GM12878 (cell line): ENCODE measurements at regions not wholly inside any gene's neighbourhood (a gene's known extent, or its start where the extent isn't known, plus 50 kb on each side); places are given as distances from the start of the nearest gene placed in this dataset.

ENCODE experiments used
- ATAC-seq: fragments of 200-7000 bp; cut with Tn5 transposase; 3 replicates; pipeline ENCODE4 v1.9.1; 2020; ENCODE audit warnings: mild to moderate bottlenecking, moderate library complexity
- BruUV-seq: library from RNA; stranded (reverse); fragments of 400-500 nt; replicated peaks from 2 replicates; lab custom pipeline; 2021; lab: Mats Ljungman, UMichigan
- CTCF ChIA-PET: fragments of 300-600 bp; sonication (Branson Sonifier 250); formaldehyde crosslinking; extraction: SDS; loops from one replicate; lab custom pipeline; 2021; ENCODE audit warnings: inconsistent platforms; lab: Yijun Ruan, JAX
- POLR2A ChIA-PET: fragments of 350-600 bp; formaldehyde crosslinking; extraction: SDS; loops from one replicate; lab custom pipeline; 2021; ENCODE audit warnings: inconsistent platforms; lab: Charles Lee
- RAD21 ChIA-PET: fragments of 300-600 bp; sonication (Branson Sonifier 250); formaldehyde crosslinking; loops from one replicate; lab custom pipeline; 2023; ENCODE audit warnings: antibody characterized with exemption; ENCODE audit not compliant: unreplicated experiment; lab: Charles Lee
- SMC1A ChIA-PET: fragments of 300-600 bp; sonication (Branson Sonifier 250); formaldehyde crosslinking; loops from one replicate; lab custom pipeline; 2023; ENCODE audit not compliant: unreplicated experiment, uncharacterized antibody; lab: Charles Lee
- DNase-seq: peaks from one replicate; pipeline ENCODE4 v3.0.0-alpha.2; 2011; ENCODE audit warnings: low read depth, low spot score
- FAIRE-seq: peaks from 3 replicates; lab custom pipeline; 2011; peaks lifted over from hg19 to GRCh38; lab: Jason Lieb, UNC
- H2AFZ ChIP-seq: 2 replicates; pipeline ENCODE4 v1.6.0; 2011; ENCODE audit warnings: low read depth, low read length, control low read depth; ENCODE audit not compliant: control insufficient read depth
- H3K27ac ChIP-seq: 2 replicates; pipeline ENCODE4 v1.5.1; 2011; ENCODE audit warnings: control low read depth; ENCODE audit not compliant: control insufficient read depth, insufficient read depth
- H3K27me3 ChIP-seq, 2 experiments: replicated peaks in 1 of 2; 2 replicates each; pipeline versions ENCODE4 v1.6.0 to v1.6.1; 2011; ENCODE audit warnings: low read length in 1 of 2; ENCODE audit not compliant: control insufficient read depth in 2 of 2, insufficient read depth in 2 of 2
- H3K36me3 ChIP-seq, 2 experiments: 2 replicates each; pipeline ENCODE4 v1.5.1; 2011; ENCODE audit warnings: low read length in 1 of 2; ENCODE audit not compliant: control insufficient read depth in 2 of 2, insufficient read depth in 2 of 2
- H3K4me1 ChIP-seq: 2 replicates; pipeline ENCODE4 v1.6.1; 2011; ENCODE audit warnings: mild to moderate bottlenecking, low read length, moderate library complexity, mixed read lengths; ENCODE audit not compliant: control insufficient read depth, insufficient read depth
- H3K4me2 ChIP-seq: 2 replicates; pipeline ENCODE4 v1.6.0; 2011; ENCODE audit warnings: control low read depth; ENCODE audit not compliant: control insufficient read depth, insufficient read depth
- H3K4me3 ChIP-seq: fragments of 200-600 bp; sonication (generic); 2 replicates; pipeline ENCODE4 v1.5.1; 2016
- H3K79me2 ChIP-seq: 2 replicates; pipeline ENCODE4 v1.6.0; 2011; ENCODE audit warnings: low read length; ENCODE audit not compliant: control insufficient read depth, insufficient read depth
- H3K9ac ChIP-seq: 2 replicates; pipeline ENCODE4 v1.8.0; 2011; ENCODE audit warnings: low read length, control low read depth, mixed read lengths; ENCODE audit not compliant: control insufficient read depth, insufficient read depth
- H3K9me3 ChIP-seq: replicated peaks from 3 replicates; pipeline ENCODE4 v1.5.1; 2011; ENCODE audit warnings: mild to moderate bottlenecking, low read length; ENCODE audit not compliant: control insufficient read depth, insufficient read depth
- H4K20me1 ChIP-seq: 2 replicates; pipeline ENCODE4 v1.6.0; 2011; ENCODE audit not compliant: control insufficient read depth, insufficient read depth
- EGR1 ChIP-seq, 2 experiments: IDR thresholded peaks; 1 replicate in 1 of 2; 2 replicates in 1 of 2; pipeline ENCODE4 v1.6.1; 2011 to 2012; ENCODE audit warnings: low read depth in 2 of 2, low read length in 2 of 2, borderline replicate concordance in 1 of 2, mild to moderate bottlenecking in 1 of 2, moderate library complexity in 1 of 2
- ETV6 ChIP-seq, 2 experiments: fragments of 450-650 bp in 1 of 2; IDR thresholded peaks in 1 of 2; conservative IDR thresholded peaks in 1 of 2; 2 replicates each; pipeline ENCODE4 v1.6.1; 2014; ENCODE audit warnings: antibody characterized with exemption in 1 of 2, borderline replicate concordance in 1 of 2, low read depth in 1 of 2, mild to moderate bottlenecking in 1 of 2, moderate library complexity in 1 of 2
- NBN ChIP-seq: fragments of 450-650 bp; IDR thresholded peaks from 2 replicates; pipeline ENCODE4 v1.6.1; 2016
- NFIC ChIP-seq: IDR thresholded peaks from 2 replicates; pipeline ENCODE4 v1.6.1; 2012; ENCODE audit warnings: low read depth, mild to moderate bottlenecking, inconsistent platforms, low read length, moderate library complexity
- PRDM15 ChIP-seq: fragments of 450-650 bp; formaldehyde crosslinking; IDR thresholded peaks from 2 replicates; pipeline ENCODE4 v1.4.0; 2020; ENCODE audit warnings: mild to moderate bottlenecking, moderate library complexity
- SRF ChIP-seq, 2 experiments: IDR thresholded peaks; 2 replicates each; pipeline ENCODE4 v1.6.1; 2011; ENCODE audit warnings: low read depth in 2 of 2, low read length in 2 of 2, mild to moderate bottlenecking in 1 of 2, moderate library complexity in 1 of 2
- STAT1 ChIP-seq: fragments of 450-650 bp; conservative IDR thresholded peaks from 2 replicates; pipeline ENCODE4 v1.6.1; 2014; ENCODE audit warnings: antibody characterized with exemption, mild to moderate bottlenecking
- TCF7 ChIP-seq: IDR thresholded peaks from 2 replicates; pipeline ENCODE4 v1.6.1; 2014; ENCODE audit warnings: antibody characterized with exemption, borderline replicate concordance
- WRNIP1 ChIP-seq: IDR thresholded peaks from 2 replicates; pipeline ENCODE4 v1.6.1; 2011; ENCODE audit warnings: low read depth, low read length, improper control_type of control experiment, borderline replicate concordance
- ZBTB11 ChIP-seq: fragments of 450-650 bp; formaldehyde crosslinking; IDR thresholded peaks from 2 replicates; pipeline ENCODE4 v1.5.0; 2022; ENCODE audit warnings: mild to moderate bottlenecking, missing genetic modification characterization
- ZZZ3 ChIP-seq: IDR thresholded peaks from 2 replicates; pipeline ENCODE4 v1.6.1; 2011; ENCODE audit warnings: low read depth; ENCODE audit not compliant: control insufficient read depth, insufficient read length
- WGBS: methylation state at CpG from one replicate; pipeline ENCODE4 v1.1.6; 2016; ENCODE audit warnings: low lambda C conversion rate; ENCODE audit not compliant: insufficient replicate concordance, insufficient coverage; ENCODE audit errors: missing lambda C conversion rate; 5-methylcytosine and 5-hydroxymethylcytosine counted together
- in situ Hi-C: fragments of 300-500 bp; cut with MboI; formaldehyde crosslinking; loops from 9 replicates; pipeline ENCODE4 v1.14.3; 2018; ENCODE audit warnings: mixed read lengths
- intact Hi-C: fragments of 100-400 bp; cut with micrococcal nuclease; formaldehyde crosslinking; loops from one replicate; pipeline ENCODE4 v1.14.2; 2022; ENCODE audit not compliant: unreplicated experiment
- TF ChIP-seq, protein P1 (sequence below): IDR thresholded peaks from 2 replicates; pipeline ENCODE4 v1.6.1; 2011; ENCODE audit warnings: low read depth, low read length, improper control_type of control experiment, borderline replicate concordance
- TF ChIP-seq, protein P2 (sequence below): IDR thresholded peaks from 2 replicates; pipeline ENCODE4 v1.6.1; 2011; ENCODE audit warnings: borderline replicate concordance, low read depth, mild to moderate bottlenecking, moderate library complexity, mixed read lengths, low read length; ENCODE audit not compliant: insufficient read depth; ENCODE audit errors: extremely low read length

DNA sequence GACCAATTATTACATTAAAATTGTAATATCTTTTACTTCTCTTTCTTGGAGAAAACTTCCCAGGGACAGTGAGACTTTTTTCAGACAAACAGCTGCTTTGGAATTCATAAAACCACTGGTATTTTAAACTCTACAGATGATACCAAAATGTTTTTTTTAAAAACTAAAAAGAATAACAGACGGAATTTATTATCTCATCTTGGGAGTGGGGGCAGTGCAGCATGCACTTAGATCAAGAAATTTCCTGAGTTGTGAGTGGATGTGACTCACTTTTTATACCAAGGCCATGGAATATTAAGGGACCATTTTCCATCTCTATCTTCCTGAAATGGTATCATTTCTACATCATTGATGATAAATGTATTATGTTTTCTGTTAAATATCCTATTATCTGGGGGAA is 422.8 kb upstream of the HNRNPA3 start:
- in situ Hi-C loops (no loop called here), intact Hi-C loops (no loop called here)
- Histone ChIP-seq H3K27ac (no peak overlapping the region), H3K4me1 (no peaks in the 10 kb centered on the region), H3K9ac (no peak overlapping the region), H3K27me3 (no peaks in the 10 kb centered on the region), H3K4me3 (no peak overlapping the region), H3K9me3 (no peaks in the 10 kb centered on the region; the same call in 2 of the 3 replicates), H3K36me3 (no peaks in the 10 kb centered on the region), H4K20me1 (no peaks in the 10 kb centered on the region), H3K4me2 (no peak overlapping the region), H2AFZ (no peak overlapping the region), H3K79me2 (no peaks in the 10 kb centered on the region)
- ChIA-PET RAD21 (interaction anchor here (0.8 kb wide), 1 partner anchor 663 kb away, joined by 3 read pairs; no protein-coding TSS in a partner anchor), POLR2A (no interaction called here), SMC1A (interaction anchor here (0.7 to 1.6 kb wide), 2 partner anchors 15 to 24 kb away, joined by 3 to 6 read pairs; no protein-coding TSS in a partner anchor), CTCF (interaction anchor here (1.7 kb wide), 1 partner anchor 138 kb away, joined by 6 read pairs; no protein-coding TSS in a partner anchor)
- DNase-seq (no peak), FAIRE-seq (no peak), ATAC-seq (no peak)
- BruUV-seq = no TSS peak
- WGBS = 0% methylated on average over 1 of the region's 1 CpG
- TF ChIP-seq EGR1 (IDR thresholded peaks at IDR 0.05; ENCODE audit: borderline replicate concordance in 1 of 2, low read depth in 2 of 2, low read length in 2 of 2) = no peak
- no peak for TF ChIP-seq NFIC
- TF ChIP-seq NBN = no peak
- no peak for TF ChIP-seq ZZZ3
- TF ChIP-seq, protein P1, sequence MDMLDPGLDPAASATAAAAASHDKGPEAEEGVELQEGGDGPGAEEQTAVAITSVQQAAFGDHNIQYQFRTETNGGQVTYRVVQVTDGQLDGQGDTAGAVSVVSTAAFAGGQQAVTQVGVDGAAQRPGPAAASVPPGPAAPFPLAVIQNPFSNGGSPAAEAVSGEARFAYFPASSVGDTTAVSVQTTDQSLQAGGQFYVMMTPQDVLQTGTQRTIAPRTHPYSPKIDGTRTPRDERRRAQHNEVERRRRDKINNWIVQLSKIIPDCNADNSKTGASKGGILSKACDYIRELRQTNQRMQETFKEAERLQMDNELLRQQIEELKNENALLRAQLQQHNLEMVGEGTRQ = no peak
- TF ChIP-seq ZBTB11 = no peak
- TF ChIP-seq, protein P2, sequence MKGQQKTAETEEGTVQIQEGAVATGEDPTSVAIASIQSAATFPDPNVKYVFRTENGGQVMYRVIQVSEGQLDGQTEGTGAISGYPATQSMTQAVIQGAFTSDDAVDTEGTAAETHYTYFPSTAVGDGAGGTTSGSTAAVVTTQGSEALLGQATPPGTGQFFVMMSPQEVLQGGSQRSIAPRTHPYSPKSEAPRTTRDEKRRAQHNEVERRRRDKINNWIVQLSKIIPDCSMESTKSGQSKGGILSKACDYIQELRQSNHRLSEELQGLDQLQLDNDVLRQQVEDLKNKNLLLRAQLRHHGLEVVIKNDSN = no peak
- TF ChIP-seq PRDM15 (CRISPR knock-in tag) = no peak
- no peak for TF ChIP-seq TCF7
- no peak for TF ChIP-seq WRNIP1
- TF ChIP-seq STAT1 = no peak
- TF ChIP-seq ETV6 (conservative IDR thresholded peaks at IDR 0.05 in 1 of 2, IDR thresholded peaks at IDR 0.05 in 1 of 2; ENCODE audit: borderline replicate concordance in 1 of 2, low read depth in 1 of 2) = no peak
- no peak for TF ChIP-seq SRF (IDR thresholded peaks at IDR 0.05; ENCODE audit: low read depth in 2 of 2, low read length in 2 of 2)
